ENCODE measurements at regions not wholly inside any gene's neighbourhood (a gene's known extent, or its start where the extent isn't known, plus 50 kb on each side); places are given as distances from the start of the nearest gene placed in this dataset.
"Not testable (repeated sequence)": the region's sequence is repeated elsewhere in the genome, so short reads cannot be mapped to it uniquely, and the experiment has no call there.

DNA sequence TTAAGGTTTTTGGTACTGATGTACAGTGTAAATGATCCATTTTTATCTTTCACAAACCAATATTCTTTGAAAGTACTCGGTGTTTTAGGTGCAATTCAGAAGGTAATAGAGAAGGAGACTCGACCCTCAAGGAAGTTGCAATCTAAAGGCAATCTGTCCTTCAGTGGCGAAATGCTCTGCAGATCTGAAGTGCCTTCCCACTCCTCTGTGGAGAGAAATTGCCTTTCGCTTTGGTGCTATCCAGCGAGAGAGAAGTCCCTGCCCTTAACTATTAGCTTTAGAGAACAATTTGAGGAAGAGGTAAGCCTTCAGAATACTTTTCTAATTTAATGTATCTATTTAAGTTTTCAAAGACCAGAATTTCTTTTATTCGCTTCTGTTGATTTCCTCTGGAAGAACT lies 371.8 kb upstream of the FANCL start:
- no peak for DNase-seq

DNA sequence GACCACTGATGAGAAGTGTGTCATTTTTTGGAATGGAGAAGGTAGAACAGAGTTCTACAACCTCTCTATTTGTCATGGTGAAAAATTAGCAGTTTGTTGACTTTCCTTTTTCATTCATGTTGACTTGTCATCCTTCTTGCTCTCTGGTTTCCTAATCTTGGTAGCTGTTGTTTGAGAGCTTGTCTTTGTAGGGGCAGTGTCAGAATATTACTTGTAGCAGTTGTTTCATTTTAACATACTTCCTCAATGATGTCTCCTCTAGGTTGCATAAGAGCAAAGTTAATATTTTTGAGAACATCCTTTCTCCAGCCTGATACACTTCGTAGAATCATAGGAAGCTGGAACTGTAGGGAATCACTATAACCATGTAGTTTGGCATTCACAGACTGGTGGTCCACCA lies 368.2 kb upstream of the FANCL start:
- DNase-seq: no peak

DNA sequence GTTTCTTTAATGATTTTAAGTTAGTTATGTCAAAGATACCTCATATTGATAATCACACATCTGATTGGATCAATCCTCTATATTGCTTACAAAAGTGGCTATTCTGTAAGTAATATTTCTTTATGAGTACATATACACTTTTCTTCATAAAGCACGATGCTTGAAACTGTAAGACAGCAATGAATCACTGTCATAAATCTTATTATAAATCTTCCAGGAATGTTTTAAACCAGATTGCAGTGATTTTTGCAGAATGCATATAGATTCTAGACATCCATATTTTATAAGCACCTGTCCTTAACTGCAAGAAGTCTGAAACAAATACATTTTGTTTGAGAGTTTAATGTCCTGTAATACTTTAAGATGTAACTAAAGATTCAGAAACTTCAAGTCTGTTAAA lies 367.0 kb upstream of the FANCL start:
- DNase-seq: no peak

DNA sequence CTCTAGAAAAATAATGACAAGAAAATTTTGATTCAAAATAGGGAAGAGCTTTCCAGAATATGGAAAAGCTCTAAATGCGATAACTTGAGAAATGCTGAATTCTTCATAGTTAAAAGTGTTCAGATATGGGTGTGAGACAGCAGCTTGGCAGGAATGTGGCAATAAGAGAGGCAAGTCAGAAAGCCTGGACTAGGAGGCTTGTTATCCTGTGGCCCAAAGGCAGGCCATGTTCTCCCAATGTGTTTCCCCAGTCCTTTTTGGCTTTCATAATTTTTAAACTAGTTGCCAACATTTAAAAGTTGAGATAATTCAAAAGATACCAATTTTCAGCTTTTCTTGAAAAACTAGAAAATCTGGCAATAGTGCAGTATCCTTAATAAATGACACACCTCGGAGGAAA lies 366.3 kb upstream of the FANCL start:
- no peak for DNase-seq

DNA sequence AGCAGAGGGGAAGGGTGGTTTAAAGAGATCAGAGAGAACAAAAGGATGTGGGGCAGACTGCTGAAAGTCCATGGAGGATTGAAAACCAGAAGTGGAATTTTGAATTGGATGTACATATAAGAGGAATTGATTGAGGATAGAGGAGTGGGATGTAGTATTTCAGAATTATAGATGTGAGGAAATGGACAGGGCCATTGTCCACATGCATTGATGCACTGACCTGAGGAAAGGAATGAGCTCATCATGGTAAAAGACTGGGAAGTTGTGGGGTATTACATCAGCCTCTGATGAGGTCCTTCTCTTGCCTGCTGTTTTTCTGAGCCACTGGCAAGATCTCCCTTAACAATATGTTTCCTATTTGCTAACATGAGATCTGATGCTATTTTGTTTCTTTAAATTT lies 365.7 kb upstream of the FANCL start:
- no peak for DNase-seq

DNA sequence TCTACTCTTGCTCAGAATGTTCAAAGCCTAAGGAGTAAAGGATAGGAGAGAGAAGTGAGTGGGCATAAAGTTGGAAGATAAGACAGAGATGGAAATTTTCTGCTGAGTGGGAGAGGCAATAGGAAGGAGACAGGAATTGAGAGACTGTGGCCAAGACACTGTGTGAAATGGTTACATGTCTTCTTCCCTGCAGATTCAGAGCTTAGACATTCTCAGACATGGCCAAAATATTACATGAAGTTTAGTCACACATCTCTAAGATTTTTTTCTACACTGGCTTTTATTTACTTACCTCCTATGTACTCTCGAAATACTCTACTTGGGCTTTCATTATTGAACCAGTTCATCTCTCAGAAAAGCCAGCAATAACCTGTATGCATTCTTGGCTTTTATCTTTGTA lies 363.0 kb upstream of the FANCL start:
- DNase-seq: no peak

DNA sequence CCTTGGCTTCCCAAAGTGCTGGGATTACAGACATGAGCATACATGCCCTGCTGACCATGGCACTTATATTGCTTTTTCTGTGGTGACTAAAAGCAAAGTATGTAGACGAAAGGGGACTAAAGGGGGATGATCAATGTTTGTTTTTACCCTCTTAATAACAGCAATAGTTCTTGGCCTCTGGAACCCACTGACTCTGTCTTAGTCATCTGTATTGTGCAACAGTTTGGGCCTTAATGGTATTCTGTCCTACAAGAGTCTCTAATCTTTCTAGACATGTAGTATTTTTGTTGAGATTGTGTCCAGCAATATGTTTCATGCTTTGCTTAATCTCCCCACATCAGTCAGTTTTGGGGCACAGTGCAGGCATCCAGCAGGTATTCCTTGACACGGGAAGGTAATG lies 359.9 kb upstream of the FANCL start:
- DNase-seq: no peak

DNA sequence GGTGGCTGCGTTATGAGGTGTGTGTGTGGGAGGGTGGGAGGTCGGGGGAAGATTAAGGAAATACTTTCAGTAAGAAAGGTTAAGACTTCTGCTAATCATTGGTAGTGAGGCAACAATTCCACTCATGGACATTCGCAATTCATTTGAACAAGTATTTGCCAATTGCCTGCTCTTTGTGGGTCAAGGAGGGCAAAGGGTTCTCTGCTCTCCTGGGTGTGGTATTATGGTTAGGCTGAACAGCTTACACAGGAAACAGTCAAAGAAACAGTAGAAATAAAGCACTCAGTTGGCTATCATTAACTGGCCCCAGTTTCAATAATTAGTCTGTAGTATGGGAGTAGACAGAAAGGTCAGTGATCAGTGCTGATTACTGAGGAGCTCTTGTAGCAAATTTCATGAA lies 357.0 kb upstream of the FANCL start:
- no peak for DNase-seq

DNA sequence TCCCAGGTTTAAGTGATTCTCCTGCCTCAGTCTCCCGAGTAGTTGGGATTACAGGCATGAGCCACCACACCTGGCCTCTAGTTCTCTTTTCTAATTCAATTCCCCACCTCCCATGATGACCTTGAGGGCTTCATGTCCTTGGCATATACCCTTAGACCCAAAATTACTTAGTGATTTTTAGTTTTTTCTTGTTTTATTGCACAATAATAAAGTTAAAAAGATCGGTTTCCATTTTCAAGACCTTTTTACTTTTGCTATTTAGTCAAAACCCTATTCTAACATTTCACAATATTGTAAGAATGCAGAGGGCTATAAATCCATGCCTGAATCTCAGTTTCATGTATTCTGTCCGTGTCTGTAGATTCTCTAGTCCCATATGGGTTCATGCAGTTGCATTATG lies 354.6 kb upstream of the FANCL start:
- no peak for DNase-seq

DNA sequence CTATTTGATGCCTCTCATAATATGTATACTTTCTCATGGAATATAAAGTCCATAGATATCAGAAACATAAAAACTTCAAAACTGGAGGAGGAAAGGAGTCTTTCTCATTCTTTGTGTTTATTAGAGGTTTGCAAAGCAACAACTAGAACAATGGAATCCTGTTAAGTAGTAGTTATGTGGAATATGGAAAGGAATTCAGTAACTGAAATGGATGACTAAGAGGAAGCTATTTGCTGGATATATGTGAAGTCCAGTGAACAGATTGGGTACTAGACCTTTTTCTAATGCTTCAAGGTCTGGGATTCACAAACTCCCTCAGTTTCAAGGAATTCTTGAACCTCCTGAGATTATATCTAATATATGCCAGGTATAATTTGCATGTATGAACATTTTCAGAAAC lies 353.6 kb upstream of the FANCL start:
- DNase-seq: no peak

DNA sequence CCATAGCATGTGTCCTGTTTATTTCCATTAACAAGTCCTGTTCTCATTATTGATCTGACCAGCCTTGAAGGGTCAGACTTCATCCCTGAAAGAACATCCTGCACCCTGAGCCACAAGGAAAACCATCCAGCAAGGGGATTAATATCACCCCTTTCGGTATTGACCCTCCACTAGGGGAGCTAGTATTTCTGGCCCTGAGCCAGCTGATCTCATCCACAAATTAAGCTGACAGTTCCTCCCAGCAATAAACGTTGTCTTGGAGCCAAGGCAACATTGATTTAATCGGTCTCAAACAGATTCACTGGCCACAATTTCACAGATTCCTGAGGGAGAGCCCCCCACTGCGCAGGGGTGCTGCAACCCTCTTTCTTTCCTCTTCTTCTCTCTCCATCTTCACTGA lies 353.1 kb upstream of the FANCL start:
- peak; percentile 33 to 35 for DNase-seq

DNA sequence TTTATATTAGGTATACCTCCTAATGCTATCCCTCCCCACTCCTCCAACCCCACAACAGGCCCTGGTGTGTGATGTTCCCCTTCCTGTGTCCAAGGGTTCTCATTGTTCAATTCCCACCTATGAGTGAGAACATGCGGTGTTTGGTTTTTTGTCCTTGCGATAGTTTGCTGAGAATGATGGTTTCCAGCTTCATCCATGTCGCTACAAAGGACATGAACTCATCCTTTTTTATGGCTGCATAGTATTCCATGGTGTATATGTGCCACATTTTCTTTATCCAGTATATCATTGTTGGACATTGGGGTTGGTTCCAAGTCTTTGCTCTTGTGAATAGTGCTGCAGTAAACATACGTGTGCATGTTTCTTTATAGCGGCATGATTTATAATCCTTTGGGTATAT lies 345.1 kb upstream of the FANCL start:
- DNase-seq: not testable (repeated sequence)

DNA sequence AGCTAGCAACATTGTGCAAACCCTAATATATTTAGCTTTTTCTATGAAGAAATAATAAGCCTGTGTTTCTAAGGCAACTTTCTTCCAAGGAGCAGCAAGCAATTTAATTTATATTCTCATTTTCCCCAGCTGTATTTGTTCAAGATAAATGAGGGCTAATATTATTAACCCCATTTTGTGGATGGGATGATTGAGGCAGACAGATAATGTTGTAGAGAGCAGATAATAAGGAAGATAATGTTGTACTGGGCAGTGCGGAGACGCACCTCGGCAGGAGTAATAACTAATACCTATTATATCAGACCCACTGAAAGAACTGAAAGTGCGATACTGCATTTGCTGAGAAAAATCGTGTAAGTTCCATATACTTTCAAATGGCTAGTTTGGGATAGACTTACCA lies 344.1 kb upstream of the FANCL start:
- no peak for DNase-seq

DNA sequence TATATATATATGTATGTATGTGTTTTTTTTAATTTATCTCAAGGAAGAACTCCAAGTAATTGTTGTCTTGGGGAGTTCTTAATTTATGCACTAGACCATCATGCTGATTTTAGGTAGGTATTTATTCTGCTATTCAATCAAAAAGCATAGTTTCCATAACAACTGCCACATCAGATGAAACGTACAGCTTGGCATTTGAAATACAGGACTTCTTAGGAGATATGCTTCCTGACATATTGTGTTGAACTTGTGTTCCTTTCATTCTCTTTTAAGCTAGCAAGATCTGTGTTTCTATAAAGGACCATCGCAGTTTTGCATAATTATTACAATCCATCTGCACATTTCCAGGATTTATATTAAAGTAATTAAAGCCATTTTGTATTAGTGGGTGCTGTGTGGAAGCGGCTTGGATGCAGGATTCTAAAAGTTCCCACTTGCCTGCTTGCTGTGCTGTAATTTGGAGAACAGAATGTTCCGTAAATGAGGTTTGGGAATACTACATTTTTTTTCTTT lies 343.5 kb upstream of the FANCL start:
- no peak for DNase-seq

DNA sequence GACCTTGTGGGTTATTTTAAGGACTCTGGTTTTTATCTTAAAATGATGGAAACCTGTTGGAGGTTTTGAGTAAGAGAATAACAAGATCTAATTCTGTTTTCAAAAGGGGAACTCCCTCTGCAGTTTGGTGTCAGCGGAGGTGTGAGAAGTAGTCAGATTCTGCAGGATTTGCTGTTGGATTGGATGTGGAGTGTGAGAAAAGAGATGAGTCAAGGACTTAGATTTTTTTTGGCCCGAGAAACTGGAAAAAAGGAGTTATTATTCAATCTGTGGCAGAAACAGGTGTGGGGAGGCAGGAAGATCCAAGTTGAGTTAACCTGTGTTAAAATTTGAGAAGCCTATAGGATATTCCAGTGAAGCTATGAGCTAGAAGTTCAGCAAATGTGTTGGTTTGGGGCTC lies 337.2 kb upstream of the FANCL start:
- no peak for DNase-seq

DNA sequence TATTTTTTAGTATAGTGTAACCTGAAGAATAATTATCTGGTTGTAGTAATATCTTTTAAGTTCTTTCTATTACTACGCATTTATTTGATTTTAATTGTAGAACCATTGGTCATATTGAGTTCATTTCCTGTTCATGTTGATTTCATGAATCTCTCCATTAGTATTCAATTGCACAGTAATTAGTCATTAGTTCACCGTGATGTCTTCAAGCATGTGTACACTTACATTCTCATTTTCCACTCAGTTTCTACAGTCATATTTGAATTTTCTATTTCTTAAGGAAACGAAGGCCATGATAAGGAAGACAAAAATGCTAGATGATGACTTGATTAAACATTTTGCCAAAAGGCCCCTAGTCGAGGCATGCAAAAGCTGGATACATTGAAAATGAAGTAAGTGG lies 333.7 kb upstream of the FANCL start:
- no peak for DNase-seq

DNA sequence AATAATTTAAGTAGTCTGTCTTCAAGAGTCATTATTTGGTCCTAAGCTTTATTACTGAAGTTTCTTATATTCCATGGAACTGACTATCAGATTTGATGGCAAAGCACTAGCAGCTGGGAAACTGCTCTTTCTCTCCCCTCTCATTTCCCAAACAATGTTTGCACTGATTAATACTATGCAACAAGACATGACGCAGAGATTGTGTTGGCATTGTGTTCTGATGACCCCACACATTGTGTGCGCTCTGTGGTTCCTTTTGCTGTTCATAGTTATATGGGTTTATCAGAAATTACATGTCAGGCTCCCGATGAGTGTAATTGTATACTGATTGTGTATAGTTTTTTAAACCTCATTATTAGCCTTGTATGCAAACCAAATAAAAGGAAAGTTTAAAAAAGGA lies 331.6 kb upstream of the FANCL start:
- DNase-seq: peak in 1 of 2 experiments; percentile 15

DNA sequence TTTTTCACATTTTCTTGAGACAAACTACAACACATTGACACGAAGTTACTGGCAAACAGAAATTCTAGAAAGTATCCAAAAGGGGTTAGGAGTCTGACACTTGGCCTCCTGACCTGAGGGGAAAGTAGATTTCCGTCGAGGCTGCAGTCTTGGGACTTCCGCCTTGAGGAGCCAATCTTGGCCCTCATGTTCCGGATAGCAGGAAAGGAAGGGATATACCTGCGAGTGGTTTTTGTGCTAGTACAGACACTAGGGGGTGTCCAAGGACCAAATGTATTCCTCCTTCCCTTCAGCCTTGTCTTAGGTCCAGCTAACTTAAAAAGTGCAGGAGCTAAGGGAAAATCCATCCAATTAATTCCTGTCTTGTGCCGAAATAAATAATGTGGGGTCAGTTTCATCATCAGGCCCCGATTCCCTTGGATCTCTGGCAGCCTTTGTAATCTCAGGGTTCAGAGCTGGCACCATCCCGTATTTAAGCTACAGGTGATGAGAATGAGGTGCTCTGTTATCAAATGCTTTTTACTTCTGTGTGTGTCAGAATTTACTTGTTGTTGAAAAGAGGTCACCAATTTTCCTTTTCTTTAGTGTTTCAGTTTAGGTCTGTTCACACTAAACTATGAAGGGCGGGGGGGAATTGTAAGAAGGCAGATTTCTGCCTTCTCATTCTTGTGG lies 330.2 kb upstream of the FANCL start:
- peak; percentile 75 to 79 for DNase-seq

DNA sequence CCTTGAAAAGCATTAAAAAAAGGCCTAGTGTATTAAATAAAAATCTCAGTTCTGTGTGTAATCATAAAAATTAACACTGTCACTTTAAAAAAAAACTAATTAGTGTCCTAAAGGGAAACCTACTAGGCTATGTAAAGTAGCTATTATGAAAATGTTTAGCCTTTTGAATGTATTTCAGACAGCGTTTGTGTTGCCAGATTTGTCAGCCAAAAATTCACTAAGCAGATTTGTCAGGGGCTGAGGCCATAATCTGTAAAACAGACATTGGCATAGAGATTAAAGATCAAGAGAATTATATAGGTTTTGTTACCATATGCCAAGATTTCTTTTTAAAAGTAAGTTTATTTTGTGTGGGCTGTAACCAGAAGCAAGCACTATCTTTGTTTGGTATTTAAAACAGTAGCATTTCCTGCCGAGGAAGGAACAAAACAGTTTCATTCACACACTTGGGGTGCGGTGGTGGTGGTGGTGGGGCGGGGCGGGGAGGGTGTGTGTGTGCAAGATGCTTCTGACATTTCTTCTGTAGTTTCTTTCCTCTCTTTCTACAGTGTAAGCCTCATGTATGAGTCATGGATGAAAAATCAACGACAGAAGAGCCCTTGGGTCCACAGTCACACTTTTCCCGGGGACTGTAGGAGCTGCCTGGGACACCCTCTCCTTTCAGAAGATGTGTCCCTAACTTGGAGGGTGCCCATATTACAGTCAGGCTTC lies 328.5 kb upstream of the FANCL start:
- DNase-seq: no peak

DNA sequence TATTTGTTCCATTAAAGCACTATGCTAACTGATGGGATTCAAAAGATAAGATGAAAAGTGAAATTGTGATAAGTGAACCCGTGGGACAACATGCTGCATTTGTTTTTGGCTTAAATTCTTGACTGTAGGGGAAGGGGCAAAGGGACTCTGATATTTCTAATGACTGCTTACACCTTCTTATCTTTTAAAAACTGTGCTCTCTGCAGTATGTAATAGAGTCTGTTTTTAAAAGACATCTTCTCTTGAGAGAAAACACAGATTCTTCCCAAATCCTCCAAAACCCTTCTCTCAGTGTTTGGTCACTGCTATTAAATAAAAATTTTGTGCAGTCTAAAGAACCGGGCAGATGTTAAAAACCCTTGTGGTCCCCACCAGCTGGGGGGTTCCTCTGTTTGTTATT lies 327.8 kb upstream of the FANCL start:
- no peak for DNase-seq

DNA sequence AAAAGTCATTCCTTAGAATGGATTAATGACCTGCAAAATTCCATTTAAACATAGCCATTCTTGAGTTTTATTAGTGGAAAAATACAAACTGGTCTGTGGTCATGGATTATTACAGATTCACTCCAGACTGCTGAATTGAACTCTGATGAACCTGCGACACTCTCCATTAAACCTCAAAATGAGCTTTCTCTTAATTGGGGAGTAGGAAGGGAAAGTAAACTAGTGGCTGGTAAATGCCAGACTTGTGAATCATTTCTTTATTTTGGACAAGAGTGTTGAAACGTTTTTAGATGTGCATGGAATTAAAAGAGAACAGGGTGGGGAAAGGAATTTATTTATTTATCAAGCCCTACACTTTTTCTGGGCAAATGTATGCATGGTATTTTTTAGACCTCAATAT lies 321.2 kb upstream of the FANCL start:
- DNase-seq: no peak

DNA sequence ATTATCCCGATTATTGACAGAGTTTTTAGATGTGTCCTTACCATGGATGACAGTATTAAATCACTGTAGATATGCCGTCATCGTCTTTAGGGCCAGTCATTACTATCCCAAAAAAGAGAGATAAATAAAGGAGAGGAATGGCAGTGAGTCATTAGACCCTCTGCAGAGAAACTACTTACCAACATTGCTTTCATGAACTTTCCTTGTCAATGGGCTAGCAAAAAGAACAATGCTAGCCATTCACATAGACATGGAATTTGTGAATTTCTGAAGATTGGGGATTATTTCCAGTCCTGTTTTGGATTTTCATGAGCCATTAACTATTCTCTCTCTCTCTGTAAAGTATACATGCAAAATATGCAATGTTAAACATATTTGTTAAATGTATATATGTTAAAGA lies 319.4 kb upstream of the FANCL start:
- DNase-seq: no peak

DNA sequence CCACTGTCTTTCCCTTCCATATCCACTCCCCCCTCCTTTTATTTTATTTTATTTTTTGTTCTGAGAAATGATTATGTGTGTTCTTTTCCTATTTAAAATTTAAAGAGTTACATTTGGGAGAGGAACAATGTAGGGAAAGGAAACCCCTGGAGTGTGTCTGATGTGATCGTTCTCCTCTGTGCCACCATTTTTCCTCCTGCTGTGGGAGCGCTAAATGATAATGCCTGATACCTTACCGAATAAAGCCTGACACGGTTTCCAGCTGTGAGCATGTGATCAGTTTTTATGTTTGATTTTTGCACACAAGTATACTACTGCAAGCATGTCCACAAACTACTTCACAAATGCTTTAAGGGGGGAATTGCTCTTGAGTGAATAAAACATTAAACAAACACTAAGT lies 317.8 kb upstream of the FANCL start:
- no peak for DNase-seq

DNA sequence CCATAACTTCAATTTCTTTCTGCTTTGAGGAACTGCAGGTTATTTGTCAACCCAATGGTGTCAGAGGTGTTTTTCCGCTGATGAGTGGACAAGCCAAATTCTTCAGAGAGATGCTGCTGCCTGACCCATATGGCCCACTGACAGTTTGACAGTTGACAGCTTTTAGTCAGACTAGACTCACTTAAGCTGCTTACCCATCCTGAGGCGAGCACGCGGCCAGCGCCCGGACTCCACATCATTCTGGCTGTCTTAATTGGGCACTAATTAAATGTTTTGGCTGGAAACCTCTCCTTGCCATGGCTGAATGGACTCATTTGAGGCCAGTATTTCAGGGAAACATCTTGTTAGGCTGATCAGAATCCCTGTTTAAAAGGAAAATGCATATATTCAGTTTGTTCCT lies 316.1 kb upstream of the FANCL start:
- no peak for DNase-seq

DNA sequence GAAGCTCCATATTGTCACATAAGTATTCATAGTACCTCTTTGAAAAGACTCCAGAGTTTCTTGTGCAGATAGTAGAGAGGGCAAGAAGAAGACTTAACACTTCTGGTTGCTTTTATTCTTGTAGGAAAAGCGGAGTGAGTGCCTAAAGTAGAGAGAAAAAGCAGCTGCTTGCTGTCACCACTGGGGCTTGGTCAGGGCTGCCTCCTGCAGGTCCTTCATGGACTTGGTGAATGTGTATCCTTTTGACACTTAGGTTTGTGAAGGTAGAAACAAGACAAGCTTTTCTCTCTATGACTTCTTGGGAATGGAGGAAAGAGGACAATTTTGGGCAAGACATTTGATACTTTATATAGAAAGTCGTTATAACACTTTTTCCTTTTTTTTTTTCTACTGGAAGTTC lies 312.8 kb upstream of the FANCL start:
- DNase-seq: peak in 1 of 2 experiments; percentile 7
